Activated CD4-positive, alpha-beta memory T cell treated with anti-CD3 and anti-CD28 coated beads for 36 hours (primary cell): ENCODE measurements at regions not wholly inside any gene's neighbourhood (a gene's known extent, or its start where the extent isn't known, plus 50 kb on each side); places are given as distances from the start of the nearest gene placed in this dataset. TPM values are rescaled to one million over a fixed set of nuclear protein-coding genes. Genes with fewer than 3 reads are reported as not detected.

Experiments
- microRNA-seq: library from miRNA; unstranded; fragments of <30 nt; microRNA quantifications from one replicate; pipeline ENCODE4 v1.2.0, GENCODE V29; 2022; ENCODE audit warnings: borderline number of aligned reads, borderline microRNAs expressed, borderline replicate concordance

Small RNA genes in the stretch of these regions (microRNA-seq; reads per million reads assigned to microRNA genes)
- not detected for gene MIR1302-4
